T-helper 2 cell (primary cell): ENCODE measurements at regions not wholly inside any gene's neighbourhood (a gene's known extent, or its start where the extent isn't known, plus 50 kb on each side); places are given as distances from the start of the nearest gene placed in this dataset.
A peak's percentile ranks its signal among the peaks of the same experiment; 100 is the strongest.

Experiments used
- DNase-seq, 5 experiments: peaks; one replicate each; pipeline versions ENCODE4 v3.0.0 to v3.0.0-alpha.2; 2012 to 2022

DNA sequence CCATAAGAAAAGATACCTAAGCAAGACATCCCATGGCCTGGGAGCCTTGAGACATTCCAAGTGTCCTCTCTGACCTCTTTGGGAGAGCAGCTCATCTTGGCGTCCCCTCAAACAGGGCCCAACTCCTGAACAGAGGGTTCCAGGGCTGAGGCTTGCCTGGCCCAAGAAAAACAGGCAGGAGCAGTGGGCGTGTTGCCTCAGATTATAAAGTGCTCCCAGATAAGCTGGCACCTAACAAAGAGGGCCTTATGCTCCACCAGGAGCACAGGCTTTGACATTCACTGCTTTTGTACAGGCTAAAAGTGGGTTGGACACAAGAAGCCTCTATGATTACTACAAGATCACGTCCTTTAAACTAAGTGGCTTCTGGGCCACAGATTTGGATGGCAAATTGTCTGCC lies 193.1 kb downstream of the FGFR2 start:
- no peak for DNase-seq

DNA sequence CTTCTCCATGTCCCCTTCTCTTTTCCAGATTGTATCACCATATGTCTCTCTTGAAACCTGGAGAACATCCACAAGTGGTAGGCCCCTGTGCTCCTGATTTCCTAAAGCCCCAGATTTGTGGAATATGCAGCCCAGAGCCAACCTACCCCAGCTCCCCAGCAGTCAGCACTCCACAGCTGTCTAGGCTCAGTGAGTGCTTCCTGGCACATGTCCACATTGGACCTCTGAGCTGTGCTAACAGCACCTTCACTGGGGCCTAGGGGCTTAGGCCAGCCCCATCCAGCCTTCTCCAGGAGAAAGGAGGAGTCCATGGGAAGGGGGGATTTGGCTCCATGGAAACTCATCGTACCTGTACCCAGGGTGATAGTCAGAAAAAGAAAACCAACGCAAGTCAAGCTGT lies 192.7 kb downstream of the FGFR2 start:
- DNase-seq: no peak

DNA sequence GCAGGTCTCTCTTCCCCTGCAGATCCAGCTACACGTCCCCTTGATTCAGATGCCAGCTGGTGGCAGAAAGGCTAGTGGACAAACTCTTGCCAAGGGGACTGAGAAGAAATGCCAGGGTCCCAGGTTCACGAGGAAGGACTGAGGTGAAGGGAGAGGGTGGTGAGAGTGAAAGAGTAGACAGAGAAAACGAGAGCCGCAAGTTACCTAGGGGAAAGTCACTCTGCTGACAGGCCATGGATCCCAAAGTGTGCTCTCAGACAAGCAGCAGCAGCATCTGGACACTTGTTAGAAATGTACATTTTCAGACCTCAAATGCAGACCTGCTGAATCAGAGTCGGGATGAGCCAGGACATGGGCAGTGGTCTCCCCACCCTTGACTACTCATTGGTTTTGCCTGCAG lies 192.3 kb downstream of the FGFR2 start:
- DNase-seq: no peak

DNA sequence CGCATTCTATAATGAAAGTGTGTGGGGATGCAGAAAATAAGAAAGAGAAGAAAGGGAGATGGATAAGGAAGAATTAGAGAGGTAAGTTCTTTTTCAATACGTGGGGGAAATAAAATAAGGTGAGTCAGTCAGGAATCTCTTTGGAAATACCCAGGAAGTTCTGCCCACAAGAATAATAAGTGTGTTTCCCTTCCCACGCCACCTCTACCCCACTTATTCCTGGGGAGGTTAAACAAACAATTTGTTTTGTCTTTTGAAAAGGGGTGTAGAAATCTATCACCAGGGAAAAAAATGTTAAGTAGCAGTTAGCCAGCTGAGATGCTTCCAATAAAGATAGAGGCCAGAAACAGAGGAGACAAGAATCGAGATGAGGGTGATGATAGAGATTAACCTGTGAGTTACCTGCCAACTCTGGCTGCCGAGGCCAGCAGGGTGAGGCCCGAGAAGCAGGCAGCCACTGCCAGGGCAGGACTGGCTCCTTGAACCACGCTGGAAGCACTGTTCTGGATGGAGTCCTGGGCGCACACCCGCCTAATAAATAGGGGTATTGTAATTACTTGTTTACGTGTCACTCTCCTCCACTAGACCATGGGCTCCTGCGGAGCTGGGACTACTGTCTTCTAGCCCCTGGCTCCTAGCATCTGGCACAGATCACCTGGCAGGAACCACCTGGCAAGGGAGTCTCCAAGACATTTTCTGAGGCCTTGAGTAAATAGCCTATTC lies 191.3 kb downstream of the FGFR2 start:
- no peak for DNase-seq

GRCh38 chr10:121409466-121410104 lies 188.7 kb downstream of the FGFR2 start:
- no peak for DNase-seq

DNA sequence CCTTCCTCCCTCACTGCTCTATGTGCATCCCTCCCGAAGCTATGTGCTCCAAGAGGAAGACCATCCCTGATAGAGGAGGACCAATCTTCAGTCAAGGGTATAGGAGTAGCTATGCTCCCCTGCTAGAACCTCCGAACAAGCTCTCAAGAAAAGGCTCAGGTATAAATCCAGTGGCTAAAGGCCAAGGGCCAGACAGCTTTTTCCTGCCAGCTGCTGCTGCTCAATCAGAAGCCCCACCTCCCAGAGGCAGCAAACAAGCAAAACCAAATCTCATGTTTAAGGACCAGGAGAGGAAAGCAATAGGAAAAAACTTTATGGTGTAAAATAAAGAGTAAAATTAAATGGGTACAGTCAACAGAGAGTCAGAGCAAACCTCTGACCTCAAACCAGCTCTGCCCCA lies 187.2 kb downstream of the FGFR2 start:
- no peak for DNase-seq

DNA sequence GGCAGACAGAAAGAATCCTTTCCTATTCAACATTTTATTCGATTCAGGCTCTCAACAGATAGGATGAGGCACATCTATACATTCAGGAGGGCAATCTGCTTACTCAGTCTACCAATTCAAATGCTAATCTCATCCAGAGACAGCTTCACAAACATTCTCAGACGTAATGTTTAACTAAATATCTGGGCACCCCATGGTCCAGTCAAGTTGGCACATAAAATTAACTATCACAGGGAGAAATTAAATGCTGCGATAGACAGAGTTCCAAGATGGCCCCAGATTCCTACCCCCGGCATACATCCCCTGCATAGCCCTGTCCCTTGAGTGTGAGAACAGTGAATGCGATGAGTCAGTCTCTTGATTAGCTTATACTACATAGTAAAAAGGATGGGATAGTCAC lies 184.3 kb downstream of the FGFR2 start:
- DNase-seq: no peak

GRCh38 chr10:121414366-121415062 lies 183.7 kb downstream of the FGFR2 start:
- no peak for DNase-seq

DNA sequence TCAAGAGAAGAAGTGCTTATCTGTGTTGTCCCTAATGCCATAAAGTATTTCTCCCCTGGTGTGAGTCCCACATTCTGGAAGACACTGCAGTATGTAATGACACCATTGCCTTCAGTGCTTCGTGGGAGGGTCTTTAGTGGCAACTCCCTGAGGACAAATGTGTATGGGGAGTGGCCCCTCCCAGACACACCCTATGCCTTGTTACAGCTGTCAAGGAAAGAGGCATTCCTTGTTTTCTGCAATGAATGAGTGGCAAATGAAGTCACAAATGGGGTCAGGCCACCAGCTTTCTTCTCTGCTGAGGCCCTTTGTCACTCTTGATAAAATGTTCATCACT lies 183.2 kb downstream of the FGFR2 start:
- no peak for DNase-seq

DNA sequence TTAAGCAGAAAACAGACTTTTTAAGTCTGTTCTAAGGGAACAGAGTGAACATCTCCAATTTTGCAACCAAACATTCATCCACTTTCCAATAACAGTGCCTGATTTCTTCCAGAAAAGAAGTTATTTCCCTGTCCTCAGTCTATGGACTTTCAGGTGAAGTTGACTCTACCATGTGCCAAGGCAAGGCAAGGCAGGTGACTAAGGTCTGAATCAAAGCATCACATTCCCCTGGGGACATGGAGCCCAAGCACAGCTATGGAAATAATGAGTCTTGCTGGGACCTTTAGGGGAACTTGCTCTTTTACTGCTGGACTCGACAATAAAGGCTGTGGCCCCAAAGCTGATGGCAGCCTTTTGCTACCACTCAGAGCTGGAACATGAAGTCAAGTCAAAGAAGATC lies 182.2 kb downstream of the FGFR2 start:
- no peak for DNase-seq

GRCh38 chr10:121417298-121417697 lies 180.9 kb downstream of the FGFR2 start:
- no peak for DNase-seq

- no peak for DNase-seq
Measured at GRCh38 chr10:121418126-121418777, 180.0 kb downstream of the FGFR2 start.

- DNase-seq: no peak
Measured at GRCh38 chr10:121420006-121420405, 178.2 kb downstream of the FGFR2 start.

DNA sequence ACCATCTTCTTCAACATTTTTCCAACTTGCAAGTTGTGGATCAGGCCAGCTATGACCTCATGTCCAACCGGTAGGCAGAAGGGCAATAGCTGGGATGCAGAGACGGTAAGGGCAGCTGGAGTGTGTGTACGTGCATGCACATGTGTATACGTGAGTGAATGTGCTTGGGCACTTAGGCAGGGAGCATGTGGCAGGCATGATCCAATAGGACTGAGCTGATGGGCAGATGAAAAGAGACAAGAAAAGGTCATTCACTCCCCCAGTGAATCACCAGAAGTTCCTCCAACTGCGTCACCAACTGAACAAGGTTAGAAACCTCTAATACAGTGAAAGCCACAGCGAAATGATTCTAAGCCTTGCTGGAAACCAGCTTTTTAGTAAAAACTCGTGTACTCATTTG lies 176.1 kb downstream of the FGFR2 start:
- no peak for DNase-seq

GRCh38 chr10:121425623-121426022 lies 172.6 kb downstream of the FGFR2 start:
- no peak for DNase-seq

DNA sequence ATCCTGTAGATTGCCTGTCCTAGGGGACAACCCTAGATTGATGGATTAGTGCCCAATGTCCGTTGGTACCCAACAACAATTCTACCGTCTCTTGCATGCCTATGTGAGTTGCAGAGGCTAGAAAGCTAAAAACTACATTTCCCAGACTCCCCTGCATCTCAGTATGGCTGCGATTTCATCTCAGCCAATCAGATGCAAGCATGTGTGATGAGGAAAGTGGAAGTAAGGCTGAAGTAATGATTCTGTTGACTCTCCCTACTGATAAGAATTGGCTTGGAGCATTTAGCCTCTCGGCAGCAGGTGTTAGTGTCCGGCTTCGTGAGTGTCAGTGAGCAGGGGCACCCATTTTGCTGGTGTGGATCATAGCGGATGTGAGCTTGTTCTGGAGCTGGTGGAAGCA lies 171.9 kb downstream of the FGFR2 start:
- peak in 1 of 5 experiments; percentile 24 for DNase-seq
